GM12873 (cell line): ENCODE measurements at regions not wholly inside any gene's neighbourhood (a gene's known extent, or its start where the extent isn't known, plus 50 kb on each side); places are given as distances from the start of the nearest gene placed in this dataset.

ENCODE experiments used
- CTCF ChIP-seq: IDR thresholded peaks from 2 replicates; pipeline ENCODE4 v1.5.1; 2012; ENCODE audit warnings: low read depth, mild to moderate bottlenecking, moderate library complexity, low read length, control low read depth; ENCODE audit not compliant: insufficient read depth; ENCODE audit errors: missing control alignments

GRCh38 chr10:85408388-85408787, 958.2 kb downstream of the GRID1 start:
- no peak for TF ChIP-seq CTCF

- no peak for TF ChIP-seq CTCF
Measured at GRCh38 chr10:85413570-85413969, 953.0 kb downstream of the GRID1 start.

GRCh38 chr10:85420501-85421191, 945.9 kb downstream of the GRID1 start:
- no peak for TF ChIP-seq CTCF

- TF ChIP-seq CTCF, result no peak
Measured at GRCh38 chr10:85421421-85421820, 945.2 kb downstream of the GRID1 start.

- TF ChIP-seq CTCF, result no peak
Measured at GRCh38 chr10:85429126-85429525, 937.5 kb downstream of the GRID1 start.

GRCh38 chr10:85430991-85431390, 935.6 kb downstream of the GRID1 start:
- TF ChIP-seq CTCF, result no peak

- no peak for TF ChIP-seq CTCF
Measured at GRCh38 chr10:85433248-85433647, 933.3 kb downstream of the GRID1 start.
